GM21576 (cell line): ENCODE measurements at regions not wholly inside any gene's neighbourhood (a gene's known extent, or its start where the extent isn't known, plus 50 kb on each side); places are given as distances from the start of the nearest gene placed in this dataset.
"Not testable (repeated sequence)": the region's sequence is repeated elsewhere in the genome, so short reads cannot be mapped to it uniquely, and the experiment has no call there.

ENCODE experiments used
- ATAC-seq: cut with Tn5 transposase; IDR thresholded peaks from one replicate; pipeline ENCODE4 v1.9.1; 2021; ENCODE audit warnings: mild to moderate bottlenecking, moderate library complexity; ENCODE audit not compliant: unreplicated experiment

DNA sequence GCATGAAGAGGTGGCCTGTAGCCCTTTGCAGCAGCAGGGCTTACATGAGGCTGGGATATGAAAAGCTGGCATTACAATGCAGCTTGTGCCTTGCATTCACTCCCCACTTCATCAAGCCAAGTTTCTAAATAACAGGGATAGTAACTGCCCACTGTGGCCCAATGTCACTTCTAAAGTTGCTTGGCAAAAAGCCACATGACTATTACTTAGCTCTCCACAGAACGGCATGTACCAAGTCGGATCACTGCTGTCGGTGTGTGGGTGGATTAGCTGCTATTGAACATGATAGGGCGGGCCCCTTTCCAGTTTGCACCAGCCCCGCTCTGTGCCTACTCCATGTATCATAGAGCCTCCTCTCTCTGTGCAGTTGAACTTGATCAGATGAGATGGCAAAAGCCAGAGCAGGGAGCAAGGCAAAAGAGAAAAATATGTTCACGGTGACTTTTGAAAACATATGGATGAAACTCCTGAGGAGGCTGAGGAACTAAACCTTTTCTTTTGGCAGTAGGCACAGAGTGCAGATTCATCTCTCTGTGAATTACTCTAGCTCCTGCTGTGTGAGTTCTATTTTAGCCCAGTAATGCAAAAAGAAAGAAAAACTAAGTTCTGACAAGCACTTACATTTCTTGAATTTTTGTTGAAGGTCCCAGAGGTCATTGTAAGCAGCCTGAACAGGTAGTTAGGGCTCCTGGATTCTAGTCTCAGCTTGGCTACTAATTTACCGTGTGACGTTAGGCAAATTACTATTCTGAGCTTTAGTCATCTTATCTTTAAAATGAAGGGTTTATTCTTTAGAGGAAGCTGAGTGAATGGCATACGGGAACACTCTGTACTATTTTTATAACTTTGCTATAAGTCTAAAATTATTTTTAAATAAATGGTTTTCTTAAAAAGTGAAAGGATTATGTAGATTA, 125.6 kb upstream of the NBPF9 start:
- ATAC-seq: not testable (repeated sequence)

DNA sequence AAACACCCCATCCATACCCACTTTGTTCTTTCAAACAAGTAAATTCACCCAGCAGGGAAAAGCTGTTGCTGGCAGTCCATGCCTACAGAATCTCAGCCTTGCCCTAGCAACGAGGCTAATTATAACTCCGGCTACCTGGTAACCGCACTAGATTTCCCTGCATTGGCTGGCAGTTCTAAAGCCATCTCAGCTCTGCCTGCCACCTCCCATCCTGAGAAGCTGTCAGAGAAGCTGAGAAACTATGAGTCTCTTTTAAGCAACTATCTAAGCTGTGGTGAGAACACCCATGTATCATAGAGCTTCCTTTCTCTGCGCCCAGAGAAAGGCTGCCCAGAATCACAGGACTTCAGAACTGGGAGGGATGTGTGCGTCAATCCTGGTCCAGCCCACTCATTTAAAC, 126.5 kb upstream of the NBPF9 start:
- ATAC-seq: not testable (repeated sequence)

DNA sequence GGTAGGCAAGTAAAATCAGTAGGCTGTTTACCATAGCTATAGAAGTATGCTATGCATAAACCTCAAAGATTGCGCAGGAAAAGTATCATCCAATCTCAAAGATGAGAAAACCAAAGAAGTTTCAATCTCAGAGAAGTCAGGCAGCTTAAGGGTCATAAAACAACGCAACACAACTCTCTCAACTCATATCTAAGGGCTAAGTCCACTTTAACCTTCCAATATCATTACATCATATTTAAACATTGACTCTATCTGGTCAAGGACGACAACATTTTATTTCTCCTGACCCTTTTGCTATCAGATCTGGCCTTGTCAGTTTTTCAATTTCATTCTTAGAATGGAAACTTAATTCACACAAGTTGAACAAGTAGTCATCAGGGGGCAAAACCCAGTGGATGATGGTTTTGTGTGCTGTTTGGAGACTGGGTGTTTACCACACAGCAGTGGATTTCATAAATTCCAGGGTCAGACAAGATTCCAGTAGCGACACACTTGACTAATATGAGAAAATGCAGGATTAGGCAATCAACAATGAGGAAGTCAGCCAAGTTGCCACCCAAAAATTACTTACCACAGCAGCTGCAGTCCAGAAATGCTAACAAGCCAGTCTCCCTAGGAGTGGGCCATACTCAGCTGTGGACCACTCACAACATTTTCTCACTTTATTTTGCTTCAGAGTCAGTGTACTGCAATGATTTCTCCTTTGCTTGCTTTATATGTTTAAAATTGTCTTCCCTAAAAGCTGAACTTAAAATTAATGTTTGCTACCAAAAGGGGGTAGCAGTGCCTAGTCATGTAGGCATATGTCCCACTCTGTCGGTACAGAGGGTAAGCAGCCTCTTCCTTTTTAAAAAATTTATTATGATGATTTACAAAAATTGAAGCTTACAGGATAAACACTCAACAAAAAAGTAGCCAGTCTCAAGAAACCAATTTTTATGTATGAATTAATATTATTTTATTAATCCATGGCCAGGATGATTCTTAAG, 131.9 kb upstream of the NBPF9 start:
- ATAC-seq: not testable (repeated sequence)

DNA sequence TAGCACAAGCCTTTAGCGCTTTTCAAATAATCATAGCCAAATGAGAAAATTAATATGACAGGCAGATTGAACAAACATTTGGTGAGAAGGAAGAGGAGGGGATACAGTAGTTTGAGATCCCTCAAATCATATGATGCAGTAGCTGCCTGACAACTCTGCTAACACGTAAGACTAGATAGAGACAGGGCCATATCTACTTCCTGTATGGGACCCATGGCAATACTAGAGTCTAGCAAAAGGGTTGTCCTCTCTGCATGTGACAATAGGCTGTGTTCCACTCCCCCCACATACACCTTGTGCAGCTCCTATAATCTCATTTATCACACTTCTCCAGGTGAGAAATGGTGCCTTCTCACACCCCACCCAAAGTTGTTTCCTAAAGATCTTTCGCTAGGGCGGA, 134.2 kb upstream of the NBPF9 start:
- not testable (repeated sequence) for ATAC-seq

DNA sequence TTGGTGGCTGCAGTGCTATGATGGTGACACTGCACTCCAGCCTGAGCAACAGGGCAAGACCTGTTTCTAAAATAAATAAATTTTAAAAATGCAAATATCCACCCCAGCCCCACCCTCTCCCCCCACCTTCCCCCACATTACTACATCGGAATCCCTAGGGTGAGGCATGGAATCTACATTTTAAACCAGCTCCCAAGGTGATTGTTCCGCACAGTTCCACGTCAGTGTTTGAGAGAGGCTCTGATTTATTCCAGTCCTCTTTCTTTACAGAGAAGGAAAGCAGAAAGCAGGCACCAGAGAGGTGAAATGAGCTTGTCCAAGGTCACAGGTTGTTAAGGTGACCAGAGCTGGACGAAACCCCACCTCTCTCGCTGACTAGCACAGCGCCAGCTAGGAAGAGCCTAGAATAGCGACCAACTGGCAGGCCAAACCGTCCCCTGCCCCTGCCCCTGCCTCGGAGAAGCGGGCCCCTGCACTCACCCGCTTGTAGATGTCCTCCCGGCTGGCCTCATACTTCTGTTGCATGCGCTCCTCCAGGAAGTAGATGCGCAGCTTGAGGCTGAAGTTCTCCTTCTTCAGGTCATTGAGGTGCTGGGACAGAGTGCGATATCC, 136.7 kb upstream of the NBPF9 start:
- not testable (repeated sequence) for ATAC-seq

DNA sequence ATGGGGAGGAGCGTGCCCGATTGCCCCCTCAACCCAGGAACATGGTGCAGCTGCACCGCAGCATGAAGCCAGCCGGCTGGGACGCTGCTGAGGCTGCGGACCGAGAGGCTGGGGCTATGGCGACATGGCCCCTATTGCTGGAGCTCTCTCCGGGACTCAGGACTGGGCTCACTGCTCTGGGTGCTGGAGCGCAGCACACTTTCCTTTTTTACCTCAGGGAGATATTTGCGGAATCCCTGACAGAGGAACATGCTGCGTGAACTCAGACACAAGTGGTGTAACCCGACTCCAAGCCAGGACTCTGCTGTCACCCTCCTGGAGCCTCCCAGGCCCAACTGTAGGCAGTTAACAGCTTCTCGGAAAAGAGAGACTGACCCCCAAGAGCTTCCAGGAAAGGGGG, 137.2 kb upstream of the NBPF9 start:
- ATAC-seq: not testable (repeated sequence)

DNA sequence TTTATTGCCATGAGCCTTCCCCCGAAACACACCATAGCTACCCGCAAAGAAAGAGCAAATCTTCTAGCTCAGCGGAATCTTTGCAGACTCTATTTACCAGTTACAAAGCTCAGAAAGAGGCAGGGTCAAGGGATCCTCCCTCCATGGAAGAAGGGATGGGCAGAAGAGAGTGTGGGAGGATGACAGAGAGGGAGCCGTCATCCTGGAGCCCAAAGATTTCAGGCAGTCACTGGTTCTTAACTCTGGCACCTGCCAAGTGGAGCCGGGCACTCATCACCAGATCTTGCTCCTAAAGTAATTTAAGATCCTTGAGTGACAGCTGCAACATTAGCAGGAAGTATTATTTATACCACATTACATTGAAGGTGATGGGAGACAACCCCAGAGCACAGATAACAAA, 137.9 kb upstream of the NBPF9 start:
- ATAC-seq: not testable (repeated sequence)

DNA sequence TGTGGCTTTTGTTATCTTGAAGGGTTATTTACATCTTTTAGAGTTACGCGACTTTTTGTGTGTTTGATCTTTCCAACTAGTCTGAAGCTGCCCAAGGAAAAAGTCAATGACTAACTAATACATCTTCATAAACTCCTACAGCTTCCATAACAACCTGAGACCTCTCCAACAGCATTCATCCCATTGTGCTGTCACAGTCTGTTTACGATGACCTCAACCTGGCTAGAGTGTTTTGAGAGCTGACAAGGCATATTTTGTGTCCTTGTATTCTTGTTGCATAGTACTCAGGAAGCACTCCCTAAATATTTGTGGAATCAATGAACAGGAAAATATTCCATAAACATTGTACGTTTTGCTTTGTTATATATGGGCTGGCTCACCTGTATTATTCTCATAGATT, 140.2 kb upstream of the NBPF9 start:
- ATAC-seq: not testable (repeated sequence)

DNA sequence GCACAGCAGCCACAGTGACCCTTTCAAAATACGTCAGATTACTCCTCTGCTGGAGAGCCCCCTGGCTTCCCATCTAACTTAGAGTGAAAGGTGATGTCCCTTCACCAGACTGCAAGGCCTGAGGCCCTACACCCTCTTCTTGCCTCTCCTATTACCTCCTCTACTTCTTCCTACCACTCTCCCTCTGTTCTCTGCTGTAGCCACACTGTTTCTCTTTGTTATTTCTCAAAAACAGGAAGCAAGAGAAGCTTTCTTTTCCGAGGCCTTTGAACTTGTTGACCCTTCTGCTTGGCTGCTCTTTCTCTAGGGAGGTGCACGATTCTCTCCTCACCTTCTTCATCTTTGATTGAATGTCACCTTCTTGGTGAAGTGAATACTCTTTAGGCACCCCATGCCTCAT, 141.3 kb upstream of the NBPF9 start:
- ATAC-seq: not testable (repeated sequence)

DNA sequence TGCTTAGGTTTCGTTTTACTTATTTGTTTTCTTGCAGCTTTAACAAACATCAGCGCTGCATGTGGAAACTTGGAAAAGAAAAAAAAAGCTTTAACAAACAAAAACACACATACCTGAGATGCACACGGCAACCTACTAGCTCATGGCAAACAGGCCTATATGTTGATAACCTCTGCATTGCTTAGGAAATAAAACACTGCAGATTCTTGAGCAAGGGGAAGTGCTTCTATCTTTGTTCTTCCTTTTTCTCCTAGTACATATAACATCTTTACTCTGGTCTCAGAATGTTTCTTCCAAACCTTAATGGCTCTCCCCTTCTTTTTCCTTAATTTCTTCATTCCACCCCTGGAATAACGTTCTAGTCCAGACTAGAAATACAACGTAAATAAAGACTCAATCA, 142.9 kb upstream of the NBPF9 start:
- ATAC-seq: not testable (repeated sequence)

DNA sequence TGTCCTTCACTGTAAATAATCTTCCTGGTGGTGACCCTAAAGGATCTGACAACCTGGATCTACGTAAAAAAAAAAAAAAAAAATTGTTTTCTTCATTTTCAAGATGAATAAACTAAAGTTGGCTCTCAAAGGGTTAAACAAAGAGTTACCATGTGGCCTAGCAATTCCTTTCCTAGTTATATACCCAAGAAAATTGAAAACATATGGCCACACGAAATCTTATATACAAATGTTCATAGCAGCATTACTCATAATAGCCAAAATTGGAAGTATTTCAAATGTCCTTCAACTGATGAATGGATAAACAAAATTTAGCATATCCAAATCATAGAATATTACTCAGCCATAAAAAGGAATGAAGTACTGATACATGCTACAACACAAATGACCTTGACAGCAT, 145.3 kb upstream of the NBPF9 start:
- ATAC-seq: not testable (repeated sequence)

DNA sequence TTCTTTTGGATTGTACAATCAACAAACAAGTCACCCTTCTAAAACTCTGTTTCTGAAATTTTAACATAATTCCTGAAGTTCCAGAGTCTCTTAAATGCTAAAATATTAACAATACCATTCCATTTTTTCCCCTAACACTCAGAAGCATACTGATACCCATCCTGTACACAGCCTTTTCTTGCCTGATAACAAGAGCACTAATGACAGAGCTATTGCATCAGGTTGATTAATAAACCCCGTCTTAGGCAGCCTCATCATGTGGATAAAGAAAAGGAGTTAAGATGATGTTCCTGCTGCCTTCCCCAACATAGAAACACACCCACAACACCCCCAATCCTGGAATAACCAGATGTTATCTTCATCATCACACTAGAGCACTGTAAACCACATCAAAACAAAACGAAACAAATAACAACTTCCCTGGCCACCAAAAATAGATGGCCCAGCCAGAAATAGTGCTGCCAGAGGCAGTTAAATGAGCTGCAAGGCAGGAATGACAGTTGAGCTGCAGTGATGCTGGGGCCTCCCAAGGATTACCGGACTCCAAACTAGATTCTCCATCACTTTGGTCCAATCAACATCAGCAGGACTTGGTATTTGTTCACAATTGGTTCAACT, 146.6 kb upstream of the NBPF9 start:
- ATAC-seq: not testable (repeated sequence)

DNA sequence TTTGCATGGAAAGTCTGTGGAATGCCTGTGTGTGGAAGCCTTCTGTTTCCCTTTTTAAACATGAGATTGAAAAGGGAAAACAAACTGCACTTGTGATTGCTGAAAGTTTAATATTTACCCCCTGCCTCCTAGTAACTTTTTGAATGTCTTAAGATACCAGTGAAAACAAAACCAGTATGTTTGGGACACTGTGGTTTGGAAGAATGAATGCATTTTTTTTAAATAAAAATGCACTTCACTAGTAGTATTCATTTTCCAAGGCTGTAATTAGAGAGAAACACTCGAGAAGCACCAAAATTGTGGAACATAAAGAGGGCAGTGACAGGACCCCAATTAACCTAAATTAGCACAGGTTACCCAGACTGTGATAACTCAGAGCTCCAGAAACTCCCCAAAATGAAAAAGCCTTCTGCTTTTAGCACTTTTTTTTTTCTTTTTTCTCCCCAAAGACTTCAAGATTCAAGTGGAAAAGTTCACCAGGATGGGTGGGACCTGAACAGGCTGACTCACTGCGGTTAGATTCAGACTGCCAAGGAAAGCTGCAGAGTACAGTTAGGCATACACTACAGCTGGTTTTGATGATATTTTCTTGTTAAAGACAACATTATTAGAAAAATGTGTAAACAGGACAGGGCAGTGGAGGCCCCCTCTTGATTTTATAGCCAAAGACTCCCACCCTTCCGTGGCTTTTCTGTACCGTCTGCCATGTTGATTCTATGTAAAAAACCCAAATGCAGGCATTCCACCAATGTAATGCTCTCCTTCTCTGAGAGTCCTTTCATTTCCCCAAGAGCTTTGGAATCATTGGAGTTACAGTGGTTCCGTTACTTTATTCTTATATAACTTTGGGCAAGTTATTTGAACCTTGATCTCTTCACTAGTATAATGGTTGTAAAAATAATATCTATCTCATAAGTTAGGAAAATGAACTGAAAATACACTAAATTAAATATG, 151.8 kb upstream of the NBPF9 start:
- not testable (repeated sequence) for ATAC-seq

DNA sequence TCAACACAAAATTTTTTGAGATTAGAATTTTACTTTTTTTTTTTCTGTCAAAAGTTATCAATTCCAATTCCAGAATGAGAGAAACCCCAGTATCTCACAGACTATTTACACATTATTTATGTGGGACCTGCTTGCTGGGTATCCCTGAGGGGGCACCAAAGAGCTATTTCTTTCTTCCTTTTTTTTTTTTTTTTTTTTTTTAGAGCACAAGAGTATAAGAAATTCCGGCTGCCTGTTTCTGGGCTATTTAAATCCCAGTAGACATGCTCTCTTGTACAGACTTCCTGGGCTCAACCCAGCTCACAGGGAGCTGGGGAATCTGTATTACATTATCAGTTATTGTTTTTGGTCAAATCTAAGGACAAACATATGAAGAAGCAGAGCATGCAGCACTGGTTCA, 156.9 kb upstream of the NBPF9 start:
- ATAC-seq: not testable (repeated sequence)

DNA sequence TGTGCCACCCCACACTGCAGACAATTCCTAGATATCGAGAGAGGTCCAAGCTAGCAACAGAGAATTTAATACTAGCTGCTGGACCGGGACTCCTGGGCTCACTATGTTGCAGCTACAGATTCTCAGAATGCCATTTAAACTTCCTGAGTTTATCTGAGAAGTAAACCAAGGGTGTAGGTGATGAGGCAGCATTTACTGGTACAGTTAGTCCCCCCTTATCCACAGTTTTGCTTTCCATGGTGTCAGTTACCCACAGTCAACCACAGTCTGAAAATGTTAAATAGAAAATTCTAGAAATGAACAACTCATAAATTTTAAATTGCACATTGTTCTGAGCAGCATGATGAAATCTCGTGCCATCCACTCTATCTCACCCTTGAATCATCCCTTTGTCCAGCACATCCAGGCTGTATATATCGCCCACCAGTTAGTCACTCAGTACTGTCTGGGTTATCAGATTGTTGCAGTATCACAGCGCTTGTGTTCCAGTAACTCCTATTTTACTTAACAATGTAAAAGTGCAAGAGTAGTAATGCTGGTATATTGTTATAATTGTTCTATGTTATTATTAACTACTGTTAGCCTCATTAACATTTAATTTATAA, 157.5 kb upstream of the NBPF9 start:
- ATAC-seq: not testable (repeated sequence)

DNA sequence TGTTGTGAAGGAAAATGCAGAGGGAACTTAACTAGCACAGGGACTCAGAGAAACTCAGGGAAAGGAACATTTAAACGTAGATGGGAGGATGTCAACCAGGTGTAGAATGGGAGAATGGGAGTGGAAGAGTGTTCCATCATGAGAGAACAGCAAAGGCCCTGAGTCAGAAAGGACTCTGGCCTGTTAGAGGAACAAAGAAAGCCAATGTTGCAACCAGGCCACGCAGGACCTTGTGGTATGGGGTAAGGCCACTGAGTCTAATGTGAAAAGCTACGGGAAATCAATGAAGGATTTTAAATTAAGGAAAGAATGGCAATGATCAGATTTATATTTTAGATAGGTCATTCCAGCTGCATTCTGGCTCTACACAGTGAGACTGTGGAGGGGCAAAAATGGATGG, 163.9 kb upstream of the NBPF9 start:
- ATAC-seq: not testable (repeated sequence)

DNA sequence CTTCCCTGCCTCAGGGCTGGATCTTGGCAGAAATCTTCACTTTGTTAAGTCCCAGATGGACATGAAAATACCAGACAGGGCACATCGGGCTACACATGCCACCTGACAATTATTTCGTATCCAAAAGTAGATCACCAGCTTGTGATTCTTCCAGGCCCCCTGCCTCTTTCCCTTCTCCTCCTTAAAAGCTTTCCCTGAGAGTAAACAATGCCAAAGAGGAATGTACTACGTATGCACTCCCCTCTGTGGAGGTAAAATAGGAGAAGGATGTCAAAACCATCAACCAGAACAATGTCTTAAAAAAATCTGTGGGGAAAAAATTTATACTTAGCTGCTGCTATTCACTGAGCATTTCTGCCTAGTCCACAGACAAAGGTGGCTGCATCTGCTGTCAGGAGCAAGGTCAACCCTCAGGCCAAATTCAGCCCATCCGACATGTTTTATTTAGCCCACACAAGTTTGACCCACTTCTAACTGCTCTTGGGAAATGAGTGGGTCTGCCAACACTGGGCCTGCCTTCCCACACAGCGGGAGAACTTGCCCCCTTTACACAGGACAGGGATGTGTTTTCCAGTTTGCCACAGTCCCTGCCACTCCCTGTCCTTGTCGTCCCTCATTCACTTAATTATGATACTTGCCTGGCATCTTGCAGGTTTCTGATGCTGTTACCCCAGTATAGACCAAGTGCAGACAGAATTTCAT, 165.8 kb upstream of the NBPF9 start:
- ATAC-seq: not testable (repeated sequence)

DNA sequence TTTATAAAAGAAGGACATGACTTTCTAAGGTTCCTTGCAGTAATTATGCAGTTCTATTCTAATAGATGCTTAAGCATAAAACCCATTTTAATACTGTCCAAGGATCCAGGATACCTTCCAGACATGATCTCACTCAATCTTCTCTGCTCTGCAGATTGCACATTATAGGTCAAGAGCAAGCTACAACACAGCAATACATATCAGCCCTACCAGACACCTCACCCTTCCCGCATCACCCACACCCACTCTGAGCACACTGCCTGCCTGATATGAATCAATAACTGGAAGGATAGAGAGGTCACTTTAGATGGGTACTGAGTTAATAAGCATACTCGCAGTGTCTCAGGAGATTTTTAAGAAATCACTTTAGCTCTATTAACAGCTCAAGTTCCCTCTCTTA, 166.5 kb upstream of the NBPF9 start:
- ATAC-seq: not testable (repeated sequence)
